ENCODE measurements at regions not wholly inside any gene's neighbourhood (a gene's known extent, or its start where the extent isn't known, plus 50 kb on each side); places are given as distances from the start of the nearest gene placed in this dataset.
A peak's percentile ranks its signal among the peaks of the same experiment; 100 is the strongest.

DNA sequence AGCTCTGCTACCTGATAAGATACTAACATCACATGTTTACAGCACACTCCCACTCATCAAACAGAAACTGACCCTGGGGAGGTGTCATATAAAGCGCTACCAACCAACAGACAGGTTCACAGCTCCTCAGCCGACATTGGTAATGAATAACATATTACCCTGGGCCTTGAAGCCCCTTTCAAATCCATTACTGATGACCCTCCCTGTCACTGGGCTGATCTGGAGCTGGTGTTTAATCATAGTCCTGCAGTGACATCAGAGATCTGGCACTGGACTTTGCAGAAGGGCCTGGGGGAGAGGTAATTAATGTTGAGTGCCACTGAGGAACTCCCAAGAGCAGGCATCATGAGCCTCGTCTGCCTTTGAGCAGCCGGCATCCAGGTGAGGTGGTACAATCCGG, 306.5 kb upstream of the NFE2L3 start:
- no peak for TF ChIP-seq POLR2A (IDR thresholded peaks at IDR 0.05; ENCODE audit: low read depth, low read length)
- no peak for TF ChIP-seq SPI1 (IDR thresholded peaks at IDR 0.05; ENCODE audit: low read depth, low read length)
- TF ChIP-seq PAX5 (IDR thresholded peaks at IDR 0.05; ENCODE audit: insufficient read depth, low read length, severe bottlenecking) = no peak
- no peak for TF ChIP-seq POLR2AphosphoS5 (IDR thresholded peaks at IDR 0.05; ENCODE audit: low read depth, low read length)
- TF ChIP-seq POU2F2 (IDR thresholded peaks at IDR 0.05; ENCODE audit: low read depth, low read length) = no peak
- TF ChIP-seq TAF1 (IDR thresholded peaks at IDR 0.05; ENCODE audit: low read depth, low read length) = no peak
- FAIRE-seq (no peak), DNase-seq (ENCODE audit: insufficient read length, low spot score) (no peak)

DNA sequence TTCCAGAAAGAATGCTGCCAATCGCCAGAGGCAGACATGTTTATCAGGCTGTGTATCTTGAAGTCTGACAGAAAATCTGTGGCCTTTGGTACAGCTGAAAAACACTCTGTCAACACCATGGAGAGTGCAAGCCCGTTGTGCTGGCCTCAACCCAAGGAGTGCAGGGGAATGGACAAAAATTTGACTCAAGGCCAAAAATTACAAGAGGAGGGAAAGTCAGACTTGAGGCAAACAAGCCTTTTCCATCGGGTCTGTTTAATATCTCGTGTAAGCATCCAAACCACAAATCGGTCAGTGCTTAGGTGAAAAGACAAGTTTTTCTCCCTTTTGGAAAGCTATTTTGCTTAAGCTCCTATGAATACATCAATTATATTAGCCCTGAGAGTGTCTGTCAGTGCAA, 305.3 kb upstream of the NFE2L3 start:
- TF ChIP-seq POLR2AphosphoS5 (IDR thresholded peaks at IDR 0.05; ENCODE audit: low read depth, low read length) (no peak), PAX5 (IDR thresholded peaks at IDR 0.05; ENCODE audit: insufficient read depth, low read length, severe bottlenecking) (no peak), POU2F2 (IDR thresholded peaks at IDR 0.05; ENCODE audit: low read depth, low read length) (no peak), POLR2A (IDR thresholded peaks at IDR 0.05; ENCODE audit: low read depth, low read length) (no peak), SPI1 (IDR thresholded peaks at IDR 0.05; ENCODE audit: low read depth, low read length) (no peak), TAF1 (IDR thresholded peaks at IDR 0.05; ENCODE audit: low read depth, low read length) (no peak)
- FAIRE-seq (no peak), DNase-seq (ENCODE audit: insufficient read length, low spot score) (no peak)

DNA sequence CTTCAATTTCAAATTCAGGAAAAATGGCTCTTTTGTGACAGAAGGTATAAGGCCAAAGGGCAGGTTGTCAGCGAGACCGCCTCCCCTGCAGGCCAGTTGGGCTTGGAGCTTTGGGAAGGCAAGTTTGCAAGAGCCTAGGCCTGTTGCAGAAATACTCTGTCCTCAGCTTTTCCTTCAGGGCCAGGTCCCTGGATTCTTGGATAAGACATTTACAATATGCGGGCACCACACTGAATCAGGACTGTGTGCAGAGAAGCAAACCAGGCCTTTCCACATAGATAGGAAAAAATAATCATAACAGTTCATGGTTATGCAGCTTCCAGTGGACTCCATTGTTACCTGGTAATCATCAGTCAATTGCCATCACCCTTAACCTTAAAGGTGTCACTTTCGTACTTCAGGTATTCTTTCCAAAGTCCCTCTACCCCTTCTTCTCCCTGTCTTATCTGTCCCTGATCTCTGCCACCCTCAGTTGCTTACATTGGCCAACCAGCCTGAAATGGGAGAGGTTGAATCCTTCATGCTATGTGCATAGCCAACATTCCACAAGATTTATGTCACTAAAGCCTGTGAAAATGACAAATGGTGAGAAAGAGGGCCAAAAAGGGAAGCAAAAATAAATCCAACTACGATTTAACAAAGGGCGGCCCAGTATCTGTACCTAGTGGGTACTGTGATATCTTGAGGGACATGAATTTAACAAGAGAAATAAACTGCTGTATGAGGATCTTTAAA, 304.5 kb upstream of the NFE2L3 start:
- FAIRE-seq (no peak), DNase-seq (ENCODE audit: insufficient read length, low spot score) (no peak)
- no peak for TF ChIP-seq SPI1 (IDR thresholded peaks at IDR 0.05; ENCODE audit: low read depth, low read length)
- no peak for TF ChIP-seq POLR2AphosphoS5 (IDR thresholded peaks at IDR 0.05; ENCODE audit: low read depth, low read length)
- no peak for TF ChIP-seq TAF1 (IDR thresholded peaks at IDR 0.05; ENCODE audit: low read depth, low read length)
- TF ChIP-seq PAX5 (IDR thresholded peaks at IDR 0.05; ENCODE audit: insufficient read depth, low read length, severe bottlenecking) = no peak
- TF ChIP-seq POU2F2 (IDR thresholded peaks at IDR 0.05; ENCODE audit: low read depth, low read length) = no peak
- TF ChIP-seq POLR2A (IDR thresholded peaks at IDR 0.05; ENCODE audit: low read depth, low read length) = no peak

DNA sequence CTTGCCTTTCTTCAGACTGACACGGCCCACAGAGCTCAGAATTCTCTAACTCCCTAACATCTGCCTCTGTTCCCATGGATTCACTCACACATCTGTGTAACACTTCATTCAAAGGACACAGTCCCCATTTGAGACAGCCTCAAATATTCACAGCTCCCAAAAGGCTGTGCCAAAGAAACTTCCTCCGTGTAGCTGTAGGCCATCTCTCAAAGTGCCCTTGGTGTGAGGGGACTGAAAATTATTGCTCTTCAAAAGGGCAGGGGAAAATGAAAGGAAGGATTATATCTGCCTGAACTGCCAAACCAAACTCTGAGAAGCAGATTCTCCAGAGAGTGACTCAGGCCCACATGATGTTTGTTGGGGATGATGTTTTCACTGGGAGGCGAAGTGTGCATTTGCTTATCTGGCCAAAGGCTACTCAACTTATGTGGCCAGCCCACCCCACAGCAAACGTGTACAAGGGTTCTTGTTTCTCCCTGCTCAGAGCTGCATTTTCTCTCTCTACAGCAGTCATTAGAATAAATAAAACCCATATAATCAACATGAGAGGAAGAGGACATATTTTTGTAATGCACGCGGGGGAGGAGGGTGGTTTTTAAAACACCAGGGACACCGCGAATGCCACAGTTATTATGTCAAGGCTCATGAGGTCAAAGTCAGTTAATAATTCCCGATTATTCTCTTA, 302.4 kb upstream of the NFE2L3 start:
- DNase-seq (ENCODE audit: insufficient read length, low spot score) (no peak), FAIRE-seq (no peak)
- TF ChIP-seq TAF1 (IDR thresholded peaks at IDR 0.05; ENCODE audit: low read depth, low read length) (no peak), PAX5 (IDR thresholded peaks at IDR 0.05; ENCODE audit: insufficient read depth, low read length, severe bottlenecking) (no peak), POU2F2 (IDR thresholded peaks at IDR 0.05; ENCODE audit: low read depth, low read length) (no peak), POLR2A (IDR thresholded peaks at IDR 0.05; ENCODE audit: low read depth, low read length) (no peak), SPI1 (IDR thresholded peaks at IDR 0.05; ENCODE audit: low read depth, low read length) (no peak), POLR2AphosphoS5 (IDR thresholded peaks at IDR 0.05; ENCODE audit: low read depth, low read length) (no peak)

DNA sequence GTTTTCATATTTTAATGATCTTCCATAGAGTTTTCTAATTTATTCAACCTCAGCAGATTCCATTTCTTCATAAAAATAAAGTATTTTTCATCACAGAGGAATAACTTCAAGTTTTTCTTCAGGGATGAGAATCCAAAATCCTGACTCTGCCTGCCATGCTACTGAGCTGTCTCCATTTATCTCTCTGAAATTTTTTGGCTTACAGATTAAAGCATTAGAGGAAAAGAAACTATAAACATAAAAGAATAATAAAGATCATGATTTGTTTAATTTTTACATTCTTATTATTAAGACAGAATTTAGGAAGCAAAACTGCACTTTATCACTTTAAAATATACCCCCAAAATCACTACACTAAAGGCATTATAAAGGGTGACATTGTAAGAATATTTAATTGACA, 301.8 kb upstream of the NFE2L3 start:
- no peak for DNase-seq (ENCODE audit: insufficient read length, low spot score)
- FAIRE-seq = no peak
- TF ChIP-seq TAF1 (IDR thresholded peaks at IDR 0.05; ENCODE audit: low read depth, low read length) = no peak
- TF ChIP-seq POLR2A (IDR thresholded peaks at IDR 0.05; ENCODE audit: low read depth, low read length) = no peak
- no peak for TF ChIP-seq PAX5 (IDR thresholded peaks at IDR 0.05; ENCODE audit: insufficient read depth, low read length, severe bottlenecking)
- TF ChIP-seq POLR2AphosphoS5 (IDR thresholded peaks at IDR 0.05; ENCODE audit: low read depth, low read length) = no peak
- TF ChIP-seq SPI1 (IDR thresholded peaks at IDR 0.05; ENCODE audit: low read depth, low read length) = no peak
- no peak for TF ChIP-seq POU2F2 (IDR thresholded peaks at IDR 0.05; ENCODE audit: low read depth, low read length)

DNA sequence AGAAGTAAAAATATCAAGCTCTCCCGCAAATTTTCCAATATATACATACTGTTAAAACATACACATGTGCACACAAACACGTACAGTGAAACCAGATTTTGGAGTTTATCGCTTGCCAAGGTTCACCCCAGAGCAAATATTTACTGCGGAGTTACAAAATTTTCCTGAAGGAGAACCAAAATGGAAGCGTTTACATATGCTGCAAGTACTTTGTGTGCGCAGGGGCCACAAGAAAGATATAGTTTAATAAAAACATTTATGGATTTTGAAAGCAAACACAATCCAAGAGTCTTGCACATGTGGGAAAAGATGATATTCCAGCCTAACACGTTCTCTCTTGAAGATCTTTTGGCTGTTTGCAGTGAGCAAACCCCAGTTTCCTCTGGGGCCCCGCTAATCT, 301.3 kb upstream of the NFE2L3 start:
- FAIRE-seq = no peak
- TF ChIP-seq PAX5 (IDR thresholded peaks at IDR 0.05; ENCODE audit: insufficient read depth, low read length, severe bottlenecking) (no peak), SPI1 (IDR thresholded peaks at IDR 0.05; ENCODE audit: low read depth, low read length) (no peak), POLR2A (IDR thresholded peaks at IDR 0.05; ENCODE audit: low read depth, low read length) (no peak)

DNA sequence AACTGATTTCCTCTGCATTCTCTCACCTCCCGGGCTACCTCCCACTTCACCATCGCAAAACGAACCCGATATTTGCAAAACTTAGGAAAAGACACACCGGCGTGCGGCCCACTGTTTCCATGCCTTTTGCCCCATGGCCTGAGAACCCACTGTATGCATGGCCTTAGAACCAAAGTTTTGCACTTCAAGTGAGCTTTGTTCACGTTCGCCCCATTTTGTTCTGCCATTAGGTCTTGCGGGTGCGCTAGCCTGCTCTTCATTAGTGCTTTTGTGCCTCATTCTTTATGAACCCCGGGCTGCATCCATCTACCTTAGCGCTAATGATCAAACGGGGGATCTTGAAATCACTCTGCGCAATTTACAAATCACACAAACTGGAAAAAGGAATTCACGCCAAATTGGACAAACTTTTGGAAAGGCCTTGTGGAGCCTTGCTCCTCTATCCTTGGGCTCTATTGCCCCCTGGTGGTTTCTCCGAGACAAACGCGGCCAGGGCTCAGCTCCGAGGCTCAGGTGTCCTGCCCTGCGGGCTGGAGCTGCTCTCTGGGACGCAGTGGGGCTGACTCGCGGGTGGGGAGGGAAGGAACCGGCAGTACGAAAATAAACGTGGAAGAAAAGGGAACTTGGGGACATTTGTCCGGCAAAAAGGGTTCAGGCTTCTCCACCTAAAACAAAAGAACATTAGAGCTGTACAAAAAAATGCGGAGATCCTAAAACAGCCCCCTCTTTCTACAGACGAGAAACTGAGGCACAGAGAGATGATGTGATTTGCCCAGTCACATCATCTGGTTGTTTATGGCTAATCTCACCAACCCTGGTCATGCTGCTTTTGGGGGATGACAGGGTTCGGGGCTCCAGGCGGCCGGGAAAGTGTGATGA, 300.4 kb upstream of the NFE2L3 start:
- DNase-seq (ENCODE audit: insufficient read length, low spot score) (peak; percentile 38), FAIRE-seq (peak; percentile 28)
- TF ChIP-seq TAF1 (IDR thresholded peaks at IDR 0.05; ENCODE audit: low read depth, low read length) (no peak), PAX5 (IDR thresholded peaks at IDR 0.05; ENCODE audit: insufficient read depth, low read length, severe bottlenecking) (no peak), SPI1 (IDR thresholded peaks at IDR 0.05; ENCODE audit: low read depth, low read length) (no peak), POLR2AphosphoS5 (IDR thresholded peaks at IDR 0.05; ENCODE audit: low read depth, low read length) (no peak), POU2F2 (IDR thresholded peaks at IDR 0.05; ENCODE audit: low read depth, low read length) (no peak), POLR2A (IDR thresholded peaks at IDR 0.05; ENCODE audit: low read depth, low read length) (no peak)

More for the DNA sequence above, 301.3 kb upstream of the NFE2L3 start:
- DNase-seq (ENCODE audit: insufficient read length, low spot score) = no peak

DNA sequence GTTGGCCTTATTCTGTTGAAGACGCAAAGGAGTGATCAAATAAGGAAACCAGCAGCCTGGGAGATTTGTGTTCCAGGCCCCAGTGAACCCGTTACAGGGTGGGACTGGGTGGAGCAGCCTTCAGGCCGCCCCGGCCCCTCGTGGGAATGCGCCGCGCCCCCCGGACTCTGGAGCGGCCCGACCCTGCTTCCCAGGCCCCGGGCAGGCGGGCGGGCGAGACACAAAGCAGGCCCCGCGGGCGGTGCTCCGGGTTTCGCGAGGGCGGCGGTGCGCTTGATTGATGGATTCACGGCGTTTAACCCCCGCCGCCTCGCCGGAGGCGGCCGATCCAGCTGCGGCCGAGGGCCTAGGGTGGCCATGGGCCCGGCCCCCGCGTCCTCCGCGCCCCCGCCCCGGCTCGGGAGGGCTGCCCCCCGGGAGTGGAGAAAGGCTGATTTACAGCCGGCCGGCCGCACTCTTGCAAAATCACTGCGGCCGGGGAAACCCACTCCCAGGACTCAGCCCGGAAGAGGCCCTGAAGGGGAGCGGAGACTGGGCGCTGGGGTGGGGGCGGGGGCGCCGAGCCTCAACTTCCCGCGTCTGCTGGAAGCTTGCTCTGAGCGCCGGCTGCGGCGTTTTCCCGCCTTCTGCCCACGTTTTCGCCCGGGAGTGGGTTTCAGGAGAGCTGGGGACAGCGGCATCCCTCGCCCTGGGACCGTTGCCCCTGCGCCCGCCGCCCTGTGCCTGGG, 299.6 kb upstream of the NFE2L3 start:
- DNase-seq (ENCODE audit: insufficient read length, low spot score) (no peak), FAIRE-seq (no peak)
- TF ChIP-seq PAX5 (IDR thresholded peaks at IDR 0.05; ENCODE audit: insufficient read depth, low read length, severe bottlenecking) = no peak
- TF ChIP-seq POLR2AphosphoS5 (IDR thresholded peaks at IDR 0.05; ENCODE audit: low read depth, low read length) = no peak
- no peak for TF ChIP-seq POLR2A (IDR thresholded peaks at IDR 0.05; ENCODE audit: low read depth, low read length)
- no peak for TF ChIP-seq POU2F2 (IDR thresholded peaks at IDR 0.05; ENCODE audit: low read depth, low read length)
